OCI-LY3 (cell line): ENCODE measurements at regions not wholly inside any gene's neighbourhood (a gene's known extent, or its start where the extent isn't known, plus 50 kb on each side); places are given as distances from the start of the nearest gene placed in this dataset.

Experiments used
- H2AFZ ChIP-seq: fragments of 200-600, 300-600 bp; shearing (Covaris generic); 2 replicates; pipeline ENCODE4 v1.6.0; 2014; ENCODE audit warnings: antibody characterized with exemption, low read depth, low read length
- H3K27ac ChIP-seq: fragments of 200-600, 300-600 bp; sonication (generic); 2 replicates; pipeline ENCODE4 v1.5.1; 2014; ENCODE audit warnings: mild to moderate bottlenecking, low read length, moderate library complexity, mixed read lengths
- H3K27me3 ChIP-seq: fragments of 200-600, 300-600 bp; sonication (generic); 2 replicates; pipeline ENCODE4 v1.6.1; 2014; ENCODE audit warnings: low read depth, low read length, mixed read lengths
- H3K36me3 ChIP-seq: fragments of 200-600, 300-600 bp; sonication (generic); replicated peaks from 2 replicates; pipeline ENCODE3; 2014; ENCODE audit warnings: low read depth, low read length, mixed read lengths
- H3K4me1 ChIP-seq: fragments of 300-600, 200-600 bp; sonication (generic); 2 replicates; pipeline ENCODE4 v1.6.1; 2014; ENCODE audit warnings: low read length, mixed read lengths
- H3K4me2 ChIP-seq: fragments of 200-600, 300-600 bp; sonication (generic); 2 replicates; pipeline ENCODE4 v1.6.1; 2014; ENCODE audit warnings: low read length, mixed read lengths
- H3K4me3 ChIP-seq: fragments of 300-600, 200-600 bp; sonication (generic); 2 replicates; pipeline ENCODE4 v1.5.1; 2014; ENCODE audit warnings: antibody characterized with exemption, mild to moderate bottlenecking, low read length, moderate library complexity
- H3K79me2 ChIP-seq: fragments of 300-600, 200-600 bp; shearing (Covaris generic); 2 replicates; pipeline ENCODE4 v1.6.1; 2014; ENCODE audit warnings: mild to moderate bottlenecking, low read length, mixed read lengths
- H3K9ac ChIP-seq: fragments of 300-600, 200-600 bp; shearing (Covaris generic); 2 replicates; pipeline ENCODE4 v1.6.0; 2014; ENCODE audit warnings: mild to moderate bottlenecking, low read length, moderate library complexity
- H3K9me3 ChIP-seq: fragments of 200-600, 300-600 bp; shearing (Covaris generic); 2 replicates; pipeline ENCODE4 v1.6.1; 2014; ENCODE audit warnings: low read length, mixed read lengths; ENCODE audit not compliant: insufficient read depth
- H4K20me1 ChIP-seq: fragments of 200-600, 300-600 bp; sonication (generic); 2 replicates; pipeline ENCODE4 v1.6.1; 2016; ENCODE audit warnings: low read length, mixed read lengths; ENCODE audit not compliant: insufficient read depth
- CTCF ChIP-seq: fragments of 200-600, 300-600 bp; sonication (generic); IDR thresholded peaks from 2 replicates; pipeline ENCODE4 v1.5.1; 2014; ENCODE audit warnings: antibody characterized with exemption, low read length, low read depth
- EZH2phosphoT487 ChIP-seq: fragments of 200-600 bp; shearing (Covaris generic); IDR thresholded peaks from 2 replicates; pipeline ENCODE4 v1.6.1; 2018; ENCODE audit warnings: antibody characterized with exemption, mixed run types, low read depth

- no peak overlapping the region for H2AFZ ChIP-seq
- H3K27ac ChIP-seq: no peak overlapping the region
- no peaks in the 10 kb centered on the region for H3K9me3 ChIP-seq
- H3K4me3 ChIP-seq: no peak overlapping the region
- TF ChIP-seq EZH2phosphoT487 (no peak), CTCF (no peak)
- H3K4me2 ChIP-seq: no peak overlapping the region
- H3K4me1 ChIP-seq: no peaks in the 10 kb centered on the region
- no peak overlapping the region for H3K9ac ChIP-seq
- no peaks in the 10 kb centered on the region for H4K20me1 ChIP-seq
- H3K36me3 ChIP-seq: no peaks in the 10 kb centered on the region
- H3K79me2 ChIP-seq: no peaks in the 10 kb centered on the region
- H3K27me3 ChIP-seq: no peaks in the 10 kb centered on the region
These were observed 126.0 kb upstream of the MTNR1B start for GRCh38 chr11:92843455-92843854.

- no peaks in the 10 kb centered on the region for H3K27me3 ChIP-seq
- no peaks in the 10 kb centered on the region for H3K9me3 ChIP-seq
- H4K20me1 ChIP-seq: no peaks in the 10 kb centered on the region
- no peak overlapping the region for H2AFZ ChIP-seq
- TF ChIP-seq EZH2phosphoT487: no peak
- TF ChIP-seq CTCF: no peak
- H3K36me3 ChIP-seq: no peaks in the 10 kb centered on the region
- no peaks in the 10 kb centered on the region for H3K79me2 ChIP-seq
- no peak overlapping the region for H3K4me2 ChIP-seq
- H3K4me1 ChIP-seq: no peaks in the 10 kb centered on the region
- H3K9ac ChIP-seq: no peak overlapping the region
- no peak overlapping the region for H3K4me3 ChIP-seq
- no peak overlapping the region for H3K27ac ChIP-seq
These were observed 125.3 kb upstream of the MTNR1B start for GRCh38 chr11:92844197-92844596.

GRCh38 chr11:92845390-92845789 lies 124.1 kb upstream of the MTNR1B start:
- H2AFZ ChIP-seq: no peak overlapping the region
- no peak for TF ChIP-seq EZH2phosphoT487
- H3K27ac ChIP-seq: no peak overlapping the region
- H3K4me1 ChIP-seq: no peaks in the 10 kb centered on the region
- no peaks in the 10 kb centered on the region for H4K20me1 ChIP-seq
- no peak overlapping the region for H3K4me2 ChIP-seq
- H3K9me3 ChIP-seq: no peaks in the 10 kb centered on the region
- no peak overlapping the region for H3K9ac ChIP-seq
- no peak overlapping the region for H3K4me3 ChIP-seq
- H3K27me3 ChIP-seq: no peaks in the 10 kb centered on the region
- no peaks in the 10 kb centered on the region for H3K79me2 ChIP-seq
- no peaks in the 10 kb centered on the region for H3K36me3 ChIP-seq

- H3K27ac ChIP-seq: no peak overlapping the region
- H3K79me2 ChIP-seq: no peaks in the 10 kb centered on the region
- H3K4me1 ChIP-seq: no peaks in the 10 kb centered on the region
- H4K20me1 ChIP-seq: no peaks in the 10 kb centered on the region
- H3K27me3 ChIP-seq: no peaks in the 10 kb centered on the region
- no peak overlapping the region for H3K9ac ChIP-seq
- no peak overlapping the region for H3K4me2 ChIP-seq
- no peak overlapping the region for H3K4me3 ChIP-seq
- TF ChIP-seq EZH2phosphoT487 (no peak), CTCF (no peak)
- no peak overlapping the region for H2AFZ ChIP-seq
- no peaks in the 10 kb centered on the region for H3K36me3 ChIP-seq
- no peaks in the 10 kb centered on the region for H3K9me3 ChIP-seq
These were observed 123.6 kb upstream of the MTNR1B start for GRCh38 chr11:92845805-92846204.
